ENCODE measurements at regions not wholly inside any gene's neighbourhood (a gene's known extent, or its start where the extent isn't known, plus 50 kb on each side); places are given as distances from the start of the nearest gene placed in this dataset.

GRCh38 chr2:81194581-81194980 is 890.0 kb upstream of the LRRTM1 start:
- intact Hi-C loops (cut with micrococcal nuclease): no loop called here

- intact Hi-C loops (cut with micrococcal nuclease): no loop called here
Observed at GRCh38 chr2:81194176-81194575, 889.6 kb upstream of the LRRTM1 start.

- intact Hi-C loops (cut with micrococcal nuclease): no loop called here
Observed at GRCh38 chr2:81181845-81182244, 877.3 kb upstream of the LRRTM1 start.

- intact Hi-C loops (cut with micrococcal nuclease): no loop called here
Observed at GRCh38 chr2:81171447-81171846, 866.9 kb upstream of the LRRTM1 start.

- intact Hi-C loops (cut with micrococcal nuclease): no loop called here
Observed at GRCh38 chr2:81163583-81163982, 859.0 kb upstream of the LRRTM1 start.

GRCh38 chr2:81158505-81158904 is 854.0 kb upstream of the LRRTM1 start:
- intact Hi-C loops (cut with micrococcal nuclease): no loop called here

- intact Hi-C loops (cut with micrococcal nuclease): no loop called here
Observed at GRCh38 chr2:81148323-81148722, 843.8 kb upstream of the LRRTM1 start.

GRCh38 chr2:81136296-81136695 is 831.7 kb upstream of the LRRTM1 start:
- intact Hi-C loops (cut with micrococcal nuclease): no loop called here

GRCh38 chr2:81097361-81097760 is 792.8 kb upstream of the LRRTM1 start:
- intact Hi-C loops (cut with micrococcal nuclease): no loop called here

- intact Hi-C loops (cut with micrococcal nuclease): no loop called here
Observed at GRCh38 chr2:81093031-81093430, 788.5 kb upstream of the LRRTM1 start.

GRCh38 chr2:81087646-81088045 is 783.1 kb upstream of the LRRTM1 start:
- intact Hi-C loops (cut with micrococcal nuclease): no loop called here

GRCh38 chr2:81084101-81084500 is 779.5 kb upstream of the LRRTM1 start:
- intact Hi-C loops (cut with micrococcal nuclease): no loop called here

GRCh38 chr2:81078631-81079030 is 774.1 kb upstream of the LRRTM1 start:
- intact Hi-C loops (cut with micrococcal nuclease): no loop called here

- intact Hi-C loops (cut with micrococcal nuclease): no loop called here
Observed at GRCh38 chr2:81078102-81078501, 773.5 kb upstream of the LRRTM1 start.

GRCh38 chr2:81077396-81077795 is 772.8 kb upstream of the LRRTM1 start:
- intact Hi-C loops (cut with micrococcal nuclease): no loop called here

- intact Hi-C loops (cut with micrococcal nuclease): no loop called here
Observed at GRCh38 chr2:81073412-81073811, 768.9 kb upstream of the LRRTM1 start.

GRCh38 chr2:81068144-81068543 is 763.6 kb upstream of the LRRTM1 start:
- intact Hi-C loops (cut with micrococcal nuclease): no loop called here

GRCh38 chr2:81061016-81061415 is 756.5 kb upstream of the LRRTM1 start:
- intact Hi-C loops (cut with micrococcal nuclease): no loop called here

GRCh38 chr2:81050580-81051095 is 746.1 kb upstream of the LRRTM1 start:
- intact Hi-C loops (cut with micrococcal nuclease): no loop called here

- intact Hi-C loops (cut with micrococcal nuclease): no loop called here
Observed at GRCh38 chr2:81043681-81044080, 739.1 kb upstream of the LRRTM1 start.

- intact Hi-C loops (cut with micrococcal nuclease): no loop called here
Observed at GRCh38 chr2:81007104-81007503, 702.6 kb upstream of the LRRTM1 start.

- intact Hi-C loops (cut with micrococcal nuclease): no loop called here
Observed at GRCh38 chr2:81002906-81003305, 698.4 kb upstream of the LRRTM1 start.

GRCh38 chr2:80987466-80987865 is 682.9 kb upstream of the LRRTM1 start:
- intact Hi-C loops (cut with micrococcal nuclease): no loop called here

- intact Hi-C loops (cut with micrococcal nuclease): no loop called here
Observed at GRCh38 chr2:80969900-80970299, 665.3 kb upstream of the LRRTM1 start.
